H9 (cell line): ENCODE measurements at regions not wholly inside any gene's neighbourhood (a gene's known extent, or its start where the extent isn't known, plus 50 kb on each side); places are given as distances from the start of the nearest gene placed in this dataset.

Experiments used
- DNase-seq: peaks from one replicate; pipeline ENCODE4 v3.0.0-alpha.2; 2017
- H2AFZ ChIP-seq: one replicate; pipeline ENCODE4 v1.6.1; 2013; ENCODE audit warnings: mild to moderate bottlenecking, low read length, control low read depth, moderate library complexity
- H2AK5ac ChIP-seq: 2 replicates; pipeline ENCODE4 v1.6.1; 2013; ENCODE audit warnings: low read length, control low read depth, mixed read lengths; ENCODE audit not compliant: insufficient read length
- H2BK120ac ChIP-seq: one replicate; pipeline ENCODE4 v1.6.1; 2013; ENCODE audit warnings: low read depth, mild to moderate bottlenecking, low read length, control low read depth, inconsistent platforms; ENCODE audit not compliant: poor library complexity, severe bottlenecking
- H2BK12ac ChIP-seq: 2 replicates; pipeline ENCODE4 v1.6.1; 2013; ENCODE audit warnings: low read length, control low read depth, mixed read lengths, low read depth; ENCODE audit not compliant: insufficient read length
- H2BK15ac ChIP-seq: 2 replicates; pipeline ENCODE4 v1.6.1; 2013; ENCODE audit warnings: low read depth, low read length, control low read depth
- H2BK20ac ChIP-seq: one replicate; pipeline ENCODE4 v1.6.1; 2013; ENCODE audit warnings: low read depth, mild to moderate bottlenecking, low read length, control low read depth, inconsistent platforms; ENCODE audit not compliant: poor library complexity, severe bottlenecking
- H2BK5ac ChIP-seq: 2 replicates; pipeline ENCODE4 v1.6.1; 2013; ENCODE audit warnings: low read length, control low read depth, mixed read lengths; ENCODE audit not compliant: insufficient read length
- H3K14ac ChIP-seq: 2 replicates; pipeline ENCODE4 v1.6.1; 2013; ENCODE audit warnings: low read length, control low read depth; ENCODE audit not compliant: insufficient read depth
- H3K18ac ChIP-seq: 2 replicates; pipeline ENCODE4 v1.6.1; 2013; ENCODE audit warnings: low read depth, mild to moderate bottlenecking, mixed read lengths, low read length, control low read depth; ENCODE audit not compliant: insufficient read length
- H3K23ac ChIP-seq: 2 replicates; pipeline ENCODE4 v1.6.1; 2013; ENCODE audit warnings: low read length, control low read depth, mixed read lengths, low read depth; ENCODE audit not compliant: insufficient read length
- H3K23me2 ChIP-seq: 2 replicates; pipeline ENCODE4 v1.6.1; 2013; ENCODE audit warnings: low read depth, mild to moderate bottlenecking, mixed read lengths, low read length, control low read depth; ENCODE audit not compliant: insufficient read length, poor library complexity, severe bottlenecking
- H3K27ac ChIP-seq: 2 replicates; pipeline ENCODE4 v1.5.1; 2013; ENCODE audit warnings: low read length, control low read depth, mixed read lengths, low read depth; ENCODE audit not compliant: insufficient read length
- H3K27me3 ChIP-seq: 2 replicates; pipeline ENCODE4 v1.6.1; 2013; ENCODE audit warnings: low read length, control low read depth, inconsistent platforms; ENCODE audit not compliant: insufficient read depth
- H3K4ac ChIP-seq: 2 replicates; pipeline ENCODE4 v1.6.1; 2013; ENCODE audit warnings: low read depth, mild to moderate bottlenecking, control low read depth, inconsistent platforms, low read length, moderate library complexity
- H3K4me1 ChIP-seq: 2 replicates; pipeline ENCODE4 v1.6.1; 2013; ENCODE audit warnings: low read length, control low read depth, inconsistent platforms; ENCODE audit not compliant: insufficient read depth
- H3K4me2 ChIP-seq: 2 replicates; pipeline ENCODE4 v1.6.1; 2013; ENCODE audit warnings: low read length, control low read depth, mixed read lengths; ENCODE audit not compliant: insufficient read length, insufficient read depth
- H3K56ac ChIP-seq: 2 replicates; pipeline ENCODE4 v1.6.1; 2013; ENCODE audit warnings: low read depth, mild to moderate bottlenecking, mixed read lengths, low read length, control low read depth; ENCODE audit not compliant: insufficient read length
- H3K79me1 ChIP-seq: 2 replicates; pipeline ENCODE4 v1.6.1; 2013; ENCODE audit warnings: low read depth, mild to moderate bottlenecking, moderate library complexity, low read length, control low read depth, inconsistent platforms; ENCODE audit not compliant: insufficient read depth, poor library complexity, severe bottlenecking
- H3K79me2 ChIP-seq: 2 replicates; pipeline ENCODE4 v1.6.1; 2013; ENCODE audit warnings: low read length, control low read depth, inconsistent platforms; ENCODE audit not compliant: insufficient read depth
- H3K9ac ChIP-seq: 2 replicates; pipeline ENCODE4 v1.6.1; 2013; ENCODE audit warnings: low read length, control low read depth, mixed read lengths; ENCODE audit not compliant: insufficient read length; ENCODE audit errors: extremely low read depth
- H3K9me3 ChIP-seq: one replicate; pipeline ENCODE4 v1.6.1; 2013; ENCODE audit warnings: low read depth, low read length, inconsistent platforms; ENCODE audit not compliant: control insufficient read depth
- H3T11ph ChIP-seq: one replicate; pipeline ENCODE4 v1.6.1; 2013; ENCODE audit warnings: mild to moderate bottlenecking, low read length, control low read depth, inconsistent platforms
- H4K20me1 ChIP-seq: one replicate; pipeline ENCODE4 v1.6.1; 2013; ENCODE audit not compliant: control insufficient read depth, insufficient read length, insufficient read depth
- H4K5ac ChIP-seq: 2 replicates; pipeline ENCODE4 v1.6.1; 2013; ENCODE audit warnings: low read depth, mild to moderate bottlenecking, mixed read lengths, low read length, control low read depth; ENCODE audit not compliant: insufficient read length
- H4K8ac ChIP-seq: replicated peaks from 2 replicates; pipeline ENCODE4 v1.6.1; 2013; ENCODE audit warnings: low read length, control low read depth, mixed read lengths, low read depth; ENCODE audit not compliant: insufficient read length
- H4K91ac ChIP-seq: 2 replicates; pipeline ENCODE4 v1.6.1; 2013; ENCODE audit warnings: low read depth, mild to moderate bottlenecking, moderate library complexity, mixed read lengths, low read length, control low read depth; ENCODE audit not compliant: insufficient read length
- H3K27ac Mint-ChIP-seq, 3 experiments: 2 replicates in 2 of 3; 3 replicates in 1 of 3; pipeline ENCODE4 v1.8.0; 2020 to 2021; ENCODE audit warnings: mixed read lengths in 3 of 3, mild to moderate bottlenecking in 1 of 3, moderate library complexity in 1 of 3
- H3K27me3 Mint-ChIP-seq: 2 replicates; pipeline ENCODE4 v1.8.0; 2021; ENCODE audit warnings: low read depth, mild to moderate bottlenecking, moderate library complexity, mixed read lengths
- H3K36me3 Mint-ChIP-seq, 3 experiments: 2 replicates in 2 of 3; 3 replicates in 1 of 3; pipeline ENCODE4 v1.8.0; 2020 to 2021; ENCODE audit warnings: low read depth in 3 of 3, mixed read lengths in 3 of 3; ENCODE audit not compliant: insufficient read depth in 1 of 3
- H3K4me1 Mint-ChIP-seq, 2 experiments: 2 replicates each; pipeline ENCODE4 v1.8.0; 2020; ENCODE audit warnings: mixed read lengths in 2 of 2
- H3K4me3 Mint-ChIP-seq, 2 experiments: 2 replicates in 1 of 2; 3 replicates in 1 of 2; pipeline ENCODE4 v1.8.0; 2020 to 2021; ENCODE audit warnings: mild to moderate bottlenecking in 2 of 2, mixed read lengths in 2 of 2, moderate library complexity in 1 of 2
- H3K9me3 Mint-ChIP-seq, 2 experiments: 2 replicates in 1 of 2; 3 replicates in 1 of 2; pipeline ENCODE4 v1.8.0; 2020; ENCODE audit warnings: mild to moderate bottlenecking in 2 of 2, mixed read lengths in 2 of 2, moderate library complexity in 1 of 2
- TF ChIP-seq, protein P1 (sequence below): fragments of 200-600 bp; sonication (generic); conservative IDR thresholded peaks from 3 replicates; pipeline ENCODE4 v1.8.0; 2021; ENCODE audit warnings: antibody characterized with exemption, mild to moderate bottlenecking

DNA sequence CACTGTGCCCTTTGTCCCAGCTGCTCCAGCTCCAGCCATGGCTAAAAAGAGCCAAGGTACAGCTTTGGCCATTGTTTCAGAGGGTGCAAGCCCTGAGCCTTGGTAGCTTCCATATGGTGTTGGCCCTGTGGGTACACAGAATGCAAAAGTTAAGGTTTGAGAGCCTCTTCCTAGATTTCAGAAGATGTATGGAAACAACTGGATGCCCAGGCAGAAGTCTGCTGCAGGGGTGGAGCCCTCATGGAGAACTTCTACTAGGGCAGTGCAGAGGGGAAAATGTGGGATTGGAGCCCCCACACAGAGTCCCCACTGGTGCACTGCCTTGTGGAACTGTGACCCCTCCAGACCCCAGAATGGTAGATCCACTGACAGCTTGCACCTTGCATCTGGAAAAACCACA is 70.9 kb upstream of the MSX1 start:
- no peaks in the 10 kb centered on the region for H3K9me3 ChIP-seq
- no peak overlapping the region for H2BK12ac ChIP-seq
- Mint-ChIP-seq H3K9me3 (peaks cover 32 to 33% of the 10 kb centered on the region in 2 experiments), H3K4me1 (peaks cover 16 to 20% of the 10 kb centered on the region in 2 experiments), H3K27me3 (peaks cover 66% of the 10 kb centered on the region), H3K36me3 (peaks cover 18 to 34% (median 19%) of the 10 kb centered on the region in 3 experiments), H3K4me3 (no peak overlapping the region), H3K27ac (no peak overlapping the region)
- H3K79me1 ChIP-seq: no peaks in the 10 kb centered on the region
- no peak overlapping the region for H4K5ac ChIP-seq
- H3K27ac ChIP-seq: no peak overlapping the region
- H3K27me3 ChIP-seq: no peaks in the 10 kb centered on the region
- H4K8ac ChIP-seq: no peak overlapping the region
- no peak overlapping the region for H2AK5ac ChIP-seq
- no peak overlapping the region for H3K14ac ChIP-seq
- TF ChIP-seq, protein P1, sequence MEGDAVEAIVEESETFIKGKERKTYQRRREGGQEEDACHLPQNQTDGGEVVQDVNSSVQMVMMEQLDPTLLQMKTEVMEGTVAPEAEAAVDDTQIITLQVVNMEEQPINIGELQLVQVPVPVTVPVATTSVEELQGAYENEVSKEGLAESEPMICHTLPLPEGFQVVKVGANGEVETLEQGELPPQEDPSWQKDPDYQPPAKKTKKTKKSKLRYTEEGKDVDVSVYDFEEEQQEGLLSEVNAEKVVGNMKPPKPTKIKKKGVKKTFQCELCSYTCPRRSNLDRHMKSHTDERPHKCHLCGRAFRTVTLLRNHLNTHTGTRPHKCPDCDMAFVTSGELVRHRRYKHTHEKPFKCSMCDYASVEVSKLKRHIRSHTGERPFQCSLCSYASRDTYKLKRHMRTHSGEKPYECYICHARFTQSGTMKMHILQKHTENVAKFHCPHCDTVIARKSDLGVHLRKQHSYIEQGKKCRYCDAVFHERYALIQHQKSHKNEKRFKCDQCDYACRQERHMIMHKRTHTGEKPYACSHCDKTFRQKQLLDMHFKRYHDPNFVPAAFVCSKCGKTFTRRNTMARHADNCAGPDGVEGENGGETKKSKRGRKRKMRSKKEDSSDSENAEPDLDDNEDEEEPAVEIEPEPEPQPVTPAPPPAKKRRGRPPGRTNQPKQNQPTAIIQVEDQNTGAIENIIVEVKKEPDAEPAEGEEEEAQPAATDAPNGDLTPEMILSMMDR: no peak
- no peak overlapping the region for H2BK20ac ChIP-seq
- no peak overlapping the region for H4K91ac ChIP-seq
- no peaks in the 10 kb centered on the region; the same call in 1 of the 2 replicates for H3K4me1 ChIP-seq
- H3K23me2 ChIP-seq: no peaks in the 10 kb centered on the region
- H3T11ph ChIP-seq: no peak overlapping the region
- H3K4ac ChIP-seq: no peak overlapping the region
- no peak overlapping the region for H3K9ac ChIP-seq
- H4K20me1 ChIP-seq: no peaks in the 10 kb centered on the region
- no peak overlapping the region for H2BK120ac ChIP-seq
- H2BK5ac ChIP-seq: no peak overlapping the region
- no peak overlapping the region for H3K18ac ChIP-seq
- no peak overlapping the region for H2BK15ac ChIP-seq
- H2AFZ ChIP-seq: no peak overlapping the region
- H3K56ac ChIP-seq: no peak overlapping the region
- no peak overlapping the region for H3K23ac ChIP-seq
- H3K4me2 ChIP-seq: no peak overlapping the region
- no peaks in the 10 kb centered on the region for H3K79me2 ChIP-seq
- DNase-seq: no peak
